Heart right ventricle (tissue), 16 donors: ENCODE measurements at regions not wholly inside any gene's neighbourhood (a gene's known extent, or its start where the extent isn't known, plus 50 kb on each side); places are given as distances from the start of the nearest gene placed in this dataset.
"Not testable (repeated sequence)": the region's sequence is repeated elsewhere in the genome, so short reads cannot be mapped to it uniquely, and the experiment has no call there.

Experiments
- ATAC-seq, 8 donors: fragments of 200-7000 bp; cut with Tn5 transposase; one replicate each; pipeline ENCODE4 v1.9.1; 2020; ENCODE audit warnings: mild to moderate bottlenecking in 8 of 8, moderate library complexity in 8 of 8, moderate number of reproducible peaks in 1 of 8
- DNase-seq, 2 donors: peaks; one replicate each; pipeline ENCODE4 v3.0.0-alpha.2; 2020
- H3K27ac ChIP-seq, 10 donors: fragments of 200-600 bp; sonication (generic) in 2 of 10; one replicate each; pipeline versions ENCODE4 v1.5.0 to v1.8.0; 2020 to 2022; ENCODE audit warnings: mild to moderate bottlenecking in 3 of 10
- H3K27me3 ChIP-seq, 7 donors: fragments of 200-600 bp; one replicate each; pipeline ENCODE4 v1.8.0; 2021 to 2022; ENCODE audit warnings: mild to moderate bottlenecking in 2 of 7
- H3K36me3 ChIP-seq, 9 donors: fragments of 200-600 bp; sonication (generic) in 1 of 9; one replicate each; pipeline versions ENCODE4 v1.5.0 to v1.8.0; 2020 to 2022; ENCODE audit warnings: mild to moderate bottlenecking in 2 of 9
- H3K4me1 ChIP-seq, 9 donors: fragments of 200-600 bp; sonication (generic) in 1 of 9; one replicate each; pipeline versions ENCODE4 v1.5.0 to v1.8.0; 2020 to 2022; ENCODE audit warnings: mild to moderate bottlenecking in 4 of 9
- H3K4me3 ChIP-seq, 10 donors: fragments of 200-600 bp; sonication (generic) in 2 of 10; one replicate each; pipeline versions ENCODE4 v1.5.0 to v1.8.0; 2020 to 2022; ENCODE audit warnings: mild to moderate bottlenecking in 7 of 10, moderate library complexity in 2 of 10
- H3K9me3 ChIP-seq, 11 donors: fragments of 200-600 bp in 10 of 11; sonication (generic) in 2 of 11; one replicate each; pipeline versions ENCODE4 v1.5.0 to v1.8.0; 2013 to 2022; ENCODE audit warnings: mild to moderate bottlenecking in 2 of 11, control low read depth in 1 of 11, moderate library complexity in 1 of 11
- WGBS, 2 donors: extraction: QIAGEN DNeasy Blood & Tissue Kit; methylation state at CpG; one replicate each; pipeline ENCODE4 v1.1.7; 2013; ENCODE audit warnings: inconsistent platforms in 1 of 2; 5-methylcytosine and 5-hydroxymethylcytosine counted together
- intact Hi-C, 10 donors: fragments of 100-400 bp; cut with DNase I; formaldehyde crosslinking; loops; one replicate each; pipeline versions ENCODE4 v1.11.1 to v1.14.2; 2022
- donor health status: Arrhythmogenic right ventricular cardiomyopathy.
- donor health status: ischemic (EF 13 %, LVEDD 7.1; RV severe dilation, severe dysfunction).
- donor health status: healthy with polysubstance abuse.
- donor health status: DM: no; HTN: yes; CAD: no.
- donor health status: DM: no; HTN: no; CAD: no.
- donor health status: ischemic (EF 25% LVEDD 6.9; RV normal size, moderate dysfunction).
- donor health status: ischemic (EF 25% LVEDD 5.7; RV mildly dilated, moderate dysfunction).
- donor health status: healthy.
- donor health status: DM: yes; HTN: yes; CAD: no.
- donor health status: Ischemic cardiomyopathy.
- donor health status: ischemic (EF 35%, LVEDD 5.7; RV mildly dilated, moderate dysfunction).
- donor health status: nonischemic (EF 11% LVEDD 7.7; RV severe dilation, severe dysfunction).
- donor health status: DM: yes; HTN: yes; CAD: no.
- donor health status: PGD.
- donor health status: ischemic (EF 29% LVEDD 5.4; RV normal size, mild dysfunction).
- donor health status: nonischemic (EF 23%, LVEDD 6.1; RV moderate dilation, normal function).

DNA sequence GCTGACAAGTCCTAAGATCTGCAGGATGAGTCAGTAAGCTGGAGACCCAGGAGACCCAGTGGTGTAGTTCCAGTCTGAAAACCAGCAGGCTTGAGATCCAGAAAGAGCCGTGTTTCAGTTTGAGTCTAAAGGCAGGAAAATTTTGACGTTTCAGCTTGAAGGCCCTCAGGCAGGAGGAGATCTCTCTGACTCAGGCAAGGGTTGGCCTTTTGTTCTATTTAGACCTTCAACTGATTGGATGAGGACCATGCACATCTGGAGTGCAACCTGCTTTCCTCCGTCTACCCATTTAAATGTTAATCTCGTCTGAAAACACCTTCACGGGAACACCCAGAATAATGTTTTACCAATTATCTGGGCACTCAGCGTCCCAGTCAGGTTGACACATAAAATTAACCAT is 69.5 kb downstream of the NPIPA7 start:
- WGBS, 2 donors, result 80 to 82% methylated on average over 2 of the region's 6 CpGs
- H3K27ac ChIP-seq, H3K4me1 ChIP-seq, H3K36me3 ChIP-seq, DNase-seq, H3K4me3 ChIP-seq, ATAC-seq, H3K27me3 ChIP-seq, H3K9me3 ChIP-seq, intact Hi-C loops: not testable (repeated sequence)

DNA sequence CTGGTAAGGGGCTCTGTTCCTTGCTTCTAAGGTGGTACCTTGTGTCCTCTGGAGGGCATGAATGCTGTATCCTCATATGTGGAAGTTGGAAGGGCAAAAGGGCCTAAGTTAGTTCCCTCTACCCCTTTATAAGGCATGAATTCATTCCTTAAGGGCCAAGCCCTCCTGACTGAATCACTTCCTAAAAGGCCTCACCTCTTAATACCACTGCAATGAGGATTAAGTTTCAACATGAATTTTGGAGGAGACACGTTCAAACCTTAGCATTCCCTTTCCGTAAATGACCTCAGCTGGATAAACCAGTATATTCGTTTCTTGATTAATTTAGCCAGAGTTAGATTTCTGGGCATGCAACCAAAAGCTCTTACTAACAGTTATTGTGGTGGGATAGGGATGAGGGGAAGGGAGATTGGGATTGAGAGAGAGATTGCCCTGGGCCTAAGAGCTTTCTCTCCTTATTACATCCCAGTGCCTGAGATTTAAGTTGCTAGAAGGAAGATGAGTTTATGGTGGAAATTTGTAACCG is 70.8 kb downstream of the NPIPA7 start:
- intact Hi-C loops, ATAC-seq: not testable (repeated sequence)
- WGBS, 2 donors, result 71 to 74% methylated on average over 3 to 4 of the region's 4 CpGs

DNA sequence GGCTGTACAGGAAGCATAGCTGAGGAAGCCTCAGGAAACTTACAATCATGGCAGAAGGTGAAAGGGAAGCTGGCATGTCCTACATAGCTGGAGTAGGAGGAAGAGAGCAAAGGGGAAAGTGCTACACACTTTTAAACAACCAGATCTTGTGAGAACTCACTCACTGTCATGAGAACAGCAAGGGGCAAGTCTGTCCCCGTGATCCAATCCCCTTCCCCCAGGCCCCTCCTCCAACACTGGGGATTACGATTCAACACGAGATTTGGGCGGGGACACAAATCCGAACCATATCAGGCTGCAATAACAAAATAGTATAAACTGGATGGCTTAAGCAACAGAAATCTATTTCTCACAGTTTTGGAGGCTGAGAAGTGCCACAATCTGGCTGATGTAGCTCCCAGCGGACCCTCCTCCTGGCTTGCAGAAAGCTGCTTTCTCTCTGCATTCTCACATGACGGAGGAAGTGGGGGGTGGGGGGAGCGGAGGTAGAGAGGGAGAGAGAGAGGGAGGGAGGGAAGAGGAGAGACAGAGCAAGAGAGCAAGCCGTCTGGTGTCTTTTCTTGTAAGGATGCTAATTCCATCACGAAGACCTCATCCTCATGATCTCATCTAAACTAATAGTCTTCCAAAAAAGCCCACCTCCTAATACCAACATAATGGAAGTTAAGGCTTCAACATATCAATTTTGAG is 72.9 kb downstream of the NPIPA7 start:
- WGBS, 2 donors, result 5 to 12% methylated on average over 4 to 5 of the region's 10 CpGs
- intact Hi-C loops, H3K36me3 ChIP-seq, H3K9me3 ChIP-seq, H3K4me3 ChIP-seq, ATAC-seq, H3K27ac ChIP-seq, H3K4me1 ChIP-seq, DNase-seq, H3K27me3 ChIP-seq: not testable (repeated sequence)

More for the DNA sequence above, 70.8 kb downstream of the NPIPA7 start:
- not testable (repeated sequence) for H3K36me3 ChIP-seq, H3K27ac ChIP-seq, H3K9me3 ChIP-seq, H3K4me1 ChIP-seq, H3K4me3 ChIP-seq, DNase-seq, H3K27me3 ChIP-seq

DNA sequence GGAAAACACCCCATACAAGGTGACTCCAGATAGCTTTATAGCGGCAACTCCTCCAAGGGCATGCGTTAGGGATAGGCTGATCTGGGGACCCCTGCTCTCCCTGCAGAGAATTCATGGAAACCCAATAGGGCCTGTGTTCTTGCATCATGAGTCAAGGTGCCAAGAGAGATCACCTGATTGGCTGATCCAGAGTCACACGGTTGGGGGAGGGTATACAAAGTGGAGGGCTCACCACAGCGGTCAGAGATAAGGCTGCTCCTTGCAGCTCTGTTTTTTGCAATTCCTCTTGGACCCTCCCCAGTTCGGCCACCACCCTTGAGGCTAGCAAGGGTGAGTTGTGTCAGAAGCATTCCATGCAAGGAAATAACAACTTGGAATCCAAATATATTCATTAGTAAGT is 79.6 kb downstream of the NPIPA7 start:
- H3K36me3 ChIP-seq, H3K27ac ChIP-seq, ATAC-seq, H3K9me3 ChIP-seq, DNase-seq, intact Hi-C loops, H3K4me1 ChIP-seq, H3K27me3 ChIP-seq, H3K4me3 ChIP-seq: not testable (repeated sequence)
- 67% methylated on average over 1 of the region's 5 CpGs; no CpG with 5 or more reads in 1 of the 2 donors for WGBS, 2 donors

DNA sequence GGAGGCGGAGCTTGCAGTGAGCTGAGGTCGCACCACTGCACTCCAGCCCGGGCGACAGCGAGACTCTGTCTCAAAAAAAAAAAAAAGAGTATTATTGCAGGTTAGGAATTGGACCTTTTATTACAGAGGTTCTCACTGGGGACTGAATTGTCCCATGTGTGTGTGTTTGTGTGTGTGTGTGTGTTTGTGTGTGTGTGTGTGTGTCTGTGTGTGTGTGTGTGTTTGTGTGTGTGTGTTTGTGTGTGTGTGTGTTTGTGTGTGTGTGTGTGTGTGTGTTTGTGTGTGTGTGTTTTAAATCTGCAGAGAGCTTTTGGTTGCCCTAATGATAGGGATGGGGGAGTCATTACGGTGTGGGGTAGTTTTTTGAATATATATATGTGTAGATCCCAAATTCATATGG is 84.9 kb downstream of the NPIPA7 start:
- WGBS, 2 donors, result 60 to 94% methylated on average over 1 to 3 of the region's 6 CpGs
- ATAC-seq, H3K4me1 ChIP-seq, H3K4me3 ChIP-seq, H3K9me3 ChIP-seq, H3K27me3 ChIP-seq, DNase-seq, intact Hi-C loops, H3K36me3 ChIP-seq, H3K27ac ChIP-seq: not testable (repeated sequence)

DNA sequence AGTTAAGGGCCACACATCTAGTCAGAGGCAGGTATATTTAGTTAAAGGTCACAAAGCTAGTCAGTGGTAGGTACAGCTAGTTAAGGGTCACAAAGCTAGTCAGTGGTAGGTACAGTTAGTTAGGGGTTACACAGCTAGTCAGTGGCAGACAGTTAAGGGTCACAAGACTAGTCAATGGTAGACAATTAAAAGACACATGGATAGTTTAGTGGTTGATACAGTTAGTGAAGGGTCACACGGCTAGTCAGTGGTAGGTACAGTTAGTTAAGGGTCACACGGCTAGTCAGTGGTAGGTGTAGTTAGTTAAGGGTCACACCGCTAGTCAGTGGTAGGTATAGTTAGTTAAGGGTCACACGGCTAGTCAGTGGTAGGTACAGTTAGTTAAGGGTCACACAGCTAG is 110.0 kb downstream of the NPIPA7 start:
- H3K36me3 ChIP-seq, DNase-seq, ATAC-seq, H3K4me3 ChIP-seq, H3K27ac ChIP-seq, H3K9me3 ChIP-seq, intact Hi-C loops, H3K4me1 ChIP-seq, H3K27me3 ChIP-seq: not testable (repeated sequence)
- WGBS, 2 donors, result 86 to 91% methylated on average over 4 of the region's 4 CpGs

DNA sequence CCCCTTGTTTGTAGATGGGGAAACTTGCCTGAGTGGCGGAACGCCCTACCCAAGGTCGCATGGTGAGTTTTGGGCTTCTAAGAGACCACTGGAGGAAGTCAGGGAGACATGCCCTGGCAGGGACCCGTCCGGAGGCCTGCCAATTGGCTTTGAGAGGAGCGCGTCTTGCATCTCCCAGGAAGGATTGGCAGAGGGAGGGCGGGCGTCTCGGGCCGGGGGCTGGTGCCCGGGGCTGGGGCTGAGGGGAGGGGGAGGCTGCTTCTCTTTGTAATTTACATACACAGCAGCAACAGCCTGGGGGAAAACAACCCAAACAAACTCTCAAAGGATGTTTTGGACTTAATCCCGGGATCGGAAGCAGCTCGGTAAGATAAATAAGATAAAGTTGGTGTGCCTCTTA is 110.5 kb downstream of the NPIPA7 start:
- H3K4me1 ChIP-seq, H3K27me3 ChIP-seq, H3K9me3 ChIP-seq, H3K4me3 ChIP-seq, H3K36me3 ChIP-seq, DNase-seq, H3K27ac ChIP-seq, ATAC-seq, intact Hi-C loops: not testable (repeated sequence)
- WGBS, 2 donors, result 63% methylated on average over 1 of the region's 15 CpGs; no CpG with 5 or more reads in 1 of the 2 donors

DNA sequence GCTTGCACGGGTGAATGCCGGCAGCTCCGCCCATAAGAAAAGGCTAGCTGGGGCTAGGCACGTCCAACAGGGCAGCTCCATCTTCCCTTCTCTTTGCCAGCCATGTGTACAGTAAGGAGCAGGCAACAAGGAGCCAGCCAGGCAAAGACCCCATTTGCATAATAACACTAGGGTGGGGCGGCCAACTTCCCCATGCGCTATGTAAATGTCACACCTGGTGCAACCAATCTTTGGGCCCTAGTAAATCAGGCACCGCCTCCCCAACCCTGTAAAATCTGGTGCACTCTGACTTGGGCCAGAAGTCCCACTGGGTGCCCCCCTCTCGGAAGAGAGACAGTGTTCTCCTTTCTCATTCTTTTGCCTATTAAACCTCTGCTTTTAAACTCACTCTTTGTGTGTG is 115.2 kb downstream of the NPIPA7 start:
- DNase-seq, H3K9me3 ChIP-seq, H3K4me1 ChIP-seq, ATAC-seq, H3K27ac ChIP-seq, H3K27me3 ChIP-seq, H3K36me3 ChIP-seq, H3K4me3 ChIP-seq, intact Hi-C loops: not testable (repeated sequence)
- WGBS, 2 donors, result 0 to 32% methylated on average over 1 to 4 of the region's 8 CpGs

DNA sequence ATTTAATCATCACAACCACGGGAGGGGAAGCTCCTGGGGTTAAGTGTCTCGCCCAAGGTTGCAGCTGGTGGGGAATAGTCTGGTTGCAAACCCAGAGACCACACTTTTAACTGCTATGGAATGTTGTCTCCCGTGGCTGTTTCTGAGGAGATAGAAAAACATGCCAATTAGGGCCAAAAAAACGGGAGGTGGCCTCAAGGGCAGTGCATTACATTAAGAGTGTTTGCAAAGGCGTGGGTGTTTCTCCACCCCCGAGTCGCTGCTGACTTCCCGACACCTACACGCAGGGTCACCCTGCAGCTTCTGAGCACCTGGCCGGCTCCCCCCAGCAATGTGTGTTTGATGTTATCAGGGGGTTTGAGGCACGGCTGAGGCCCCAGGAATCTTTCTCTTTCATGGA is 116.1 kb downstream of the NPIPA7 start:
- intact Hi-C loops, H3K27me3 ChIP-seq, H3K4me1 ChIP-seq, H3K27ac ChIP-seq, ATAC-seq, H3K4me3 ChIP-seq, H3K36me3 ChIP-seq, H3K9me3 ChIP-seq, DNase-seq: not testable (repeated sequence)
- WGBS, 2 donors, result 7 to 22% methylated on average over 7 to 8 of the region's 11 CpGs

DNA sequence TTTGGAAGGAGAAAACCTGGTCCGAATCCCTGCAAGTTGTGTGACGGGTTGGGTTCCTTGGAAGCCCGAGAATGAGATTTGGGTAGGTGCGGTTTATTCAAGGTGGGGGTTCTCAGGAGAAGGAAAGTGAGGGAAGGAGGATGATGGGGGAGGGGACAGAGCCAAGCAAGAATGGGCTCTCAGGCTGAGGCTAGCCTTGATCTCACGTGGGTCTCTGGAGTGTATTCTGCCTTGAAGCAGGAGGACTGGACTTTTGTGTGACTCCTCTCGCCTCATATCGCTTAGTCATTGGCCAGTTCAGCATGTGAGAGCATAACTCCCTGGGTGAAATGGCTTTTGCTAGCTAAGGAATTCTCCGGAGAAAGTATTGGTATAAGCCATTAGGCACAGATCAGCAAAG is 120.9 kb downstream of the NPIPA7 start:
- intact Hi-C loops, H3K36me3 ChIP-seq, DNase-seq, H3K4me1 ChIP-seq, ATAC-seq, H3K9me3 ChIP-seq, H3K27me3 ChIP-seq, H3K27ac ChIP-seq, H3K4me3 ChIP-seq: not testable (repeated sequence)
- no CpG with 5 or more reads among the region's 8 CpGs for WGBS, 2 donors

DNA sequence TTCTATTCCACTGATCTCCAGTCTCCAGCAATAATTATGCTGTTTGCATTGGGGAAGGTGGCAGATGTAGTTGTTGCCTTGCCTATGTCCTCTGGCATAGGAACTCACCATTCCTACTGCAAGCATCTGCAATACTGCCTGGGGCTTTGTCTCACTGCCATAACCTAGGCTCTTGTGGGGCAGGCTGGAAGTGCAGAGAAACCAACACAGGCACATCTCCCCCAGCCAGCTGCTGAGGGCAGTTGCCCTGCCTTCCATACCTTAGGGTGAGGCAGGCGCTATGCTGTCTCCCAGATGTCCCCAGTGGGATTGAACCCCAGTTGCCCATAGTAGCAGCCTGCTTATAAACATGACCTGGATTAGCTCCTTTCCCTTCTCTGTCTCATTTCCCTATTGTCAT is 128.1 kb downstream of the NPIPA7 start:
- H3K4me1 ChIP-seq, intact Hi-C loops, H3K27me3 ChIP-seq, H3K36me3 ChIP-seq, H3K27ac ChIP-seq, H3K9me3 ChIP-seq, H3K4me3 ChIP-seq, ATAC-seq, DNase-seq: not testable (repeated sequence)
- no CpG with 5 or more reads among the region's 1 CpG for WGBS, 2 donors

DNA sequence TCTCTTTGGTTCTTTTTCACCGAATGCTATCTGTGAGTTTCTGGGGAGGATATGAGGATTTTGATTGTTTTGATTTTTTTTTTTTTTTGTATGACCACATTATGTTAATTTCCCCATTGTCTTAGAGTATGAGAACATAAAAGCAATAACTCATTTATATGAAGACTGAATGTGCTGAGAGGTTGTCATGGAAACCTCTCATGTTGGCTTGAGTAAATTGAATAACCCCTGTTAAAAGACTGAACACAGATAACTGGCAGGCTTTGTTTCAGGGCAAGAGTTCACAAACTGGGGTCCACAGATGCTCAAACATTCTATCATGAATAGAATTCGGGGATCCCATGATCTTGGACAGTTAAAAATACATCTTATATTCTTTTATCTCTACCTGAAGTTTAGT is 129.4 kb downstream of the NPIPA7 start:
- H3K27me3 ChIP-seq, H3K4me3 ChIP-seq, ATAC-seq, intact Hi-C loops, H3K9me3 ChIP-seq, H3K4me1 ChIP-seq, H3K27ac ChIP-seq, H3K36me3 ChIP-seq, DNase-seq: not testable (repeated sequence)
- no CpG with 5 or more reads among the region's 2 CpGs for WGBS, 2 donors
